ENCODE measurements at regions not wholly inside any gene's neighbourhood (a gene's known extent, or its start where the extent isn't known, plus 50 kb on each side); places are given as distances from the start of the nearest gene placed in this dataset.

- DNase-seq (ENCODE audit: low read depth) = no peak
- H3K4me3 ChIP-seq (ENCODE audit: low read depth, low read length) = no peak overlapping the region
- TF ChIP-seq, protein P1, sequence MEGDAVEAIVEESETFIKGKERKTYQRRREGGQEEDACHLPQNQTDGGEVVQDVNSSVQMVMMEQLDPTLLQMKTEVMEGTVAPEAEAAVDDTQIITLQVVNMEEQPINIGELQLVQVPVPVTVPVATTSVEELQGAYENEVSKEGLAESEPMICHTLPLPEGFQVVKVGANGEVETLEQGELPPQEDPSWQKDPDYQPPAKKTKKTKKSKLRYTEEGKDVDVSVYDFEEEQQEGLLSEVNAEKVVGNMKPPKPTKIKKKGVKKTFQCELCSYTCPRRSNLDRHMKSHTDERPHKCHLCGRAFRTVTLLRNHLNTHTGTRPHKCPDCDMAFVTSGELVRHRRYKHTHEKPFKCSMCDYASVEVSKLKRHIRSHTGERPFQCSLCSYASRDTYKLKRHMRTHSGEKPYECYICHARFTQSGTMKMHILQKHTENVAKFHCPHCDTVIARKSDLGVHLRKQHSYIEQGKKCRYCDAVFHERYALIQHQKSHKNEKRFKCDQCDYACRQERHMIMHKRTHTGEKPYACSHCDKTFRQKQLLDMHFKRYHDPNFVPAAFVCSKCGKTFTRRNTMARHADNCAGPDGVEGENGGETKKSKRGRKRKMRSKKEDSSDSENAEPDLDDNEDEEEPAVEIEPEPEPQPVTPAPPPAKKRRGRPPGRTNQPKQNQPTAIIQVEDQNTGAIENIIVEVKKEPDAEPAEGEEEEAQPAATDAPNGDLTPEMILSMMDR (IDR thresholded peaks at IDR 0.05; ENCODE audit: low read depth, low read length, missing control alignments) = no peak
Measured at GRCh38 chr6:153780011-153780410, 259.0 kb upstream of the OPRM1 start.

- DNase-seq (ENCODE audit: low read depth) = no peak
- no peak overlapping the region for H3K4me3 ChIP-seq (ENCODE audit: low read depth, low read length)
- TF ChIP-seq, protein P1 (IDR thresholded peaks at IDR 0.05; ENCODE audit: low read depth, low read length, missing control alignments) = no peak
Measured at GRCh38 chr6:153778216-153778615, 260.8 kb upstream of the OPRM1 start.

DNA sequence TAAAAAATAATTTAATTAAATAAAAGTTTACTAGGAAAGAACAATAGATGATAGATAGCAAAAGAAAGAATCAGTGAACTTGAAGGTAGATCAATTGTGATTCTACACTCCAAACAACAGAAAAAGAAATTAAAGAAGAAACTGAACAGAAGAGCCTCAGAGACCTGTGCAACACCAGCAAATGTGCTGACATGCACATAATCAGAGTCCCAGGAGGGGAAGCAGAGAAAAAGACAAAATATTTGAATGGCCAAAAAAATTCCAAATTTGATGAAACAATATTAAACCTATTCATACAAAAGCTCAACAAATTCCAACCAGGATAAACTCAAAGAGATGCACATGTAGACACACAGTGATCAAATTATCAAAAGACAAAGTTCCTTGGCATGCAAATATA is 267.5 kb upstream of the OPRM1 start:
- TF ChIP-seq, protein P1 (IDR thresholded peaks at IDR 0.05; ENCODE audit: low read depth, low read length, missing control alignments) = no peak
- no peak overlapping the region for H3K4me3 ChIP-seq (ENCODE audit: low read depth, low read length)
- DNase-seq (ENCODE audit: low read depth) = no peak

- TF ChIP-seq, protein P1 (IDR thresholded peaks at IDR 0.05; ENCODE audit: low read depth, low read length, missing control alignments) = no peak
- H3K4me3 ChIP-seq (ENCODE audit: low read depth, low read length) = no peak overlapping the region
- no peak for DNase-seq (ENCODE audit: low read depth)
Measured at GRCh38 chr6:153767127-153767526, 271.9 kb upstream of the OPRM1 start.

DNA sequence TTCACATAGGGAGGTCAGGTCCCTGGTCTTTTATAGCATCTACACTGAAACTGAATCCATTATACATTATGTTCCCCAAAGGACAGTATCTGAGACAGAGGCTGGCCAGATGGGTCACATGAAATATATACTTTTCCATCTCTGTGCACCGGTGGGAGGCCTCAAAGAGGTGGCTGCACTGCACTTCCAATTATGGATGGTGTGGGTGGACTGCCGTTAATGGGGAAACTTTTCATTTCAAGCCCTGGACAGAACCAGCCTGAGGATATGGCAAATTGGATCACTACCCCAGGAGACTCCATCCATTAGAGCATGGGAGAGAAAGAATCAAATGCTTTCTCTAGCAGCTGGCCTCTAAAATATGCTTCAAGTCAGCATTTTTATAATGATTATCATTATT is 280.5 kb upstream of the OPRM1 start:
- DNase-seq (ENCODE audit: low read depth) = no peak
- H3K4me3 ChIP-seq (ENCODE audit: low read depth, low read length) = no peak overlapping the region
- TF ChIP-seq, protein P1 (IDR thresholded peaks at IDR 0.05; ENCODE audit: low read depth, low read length, missing control alignments) = no peak

- DNase-seq (ENCODE audit: low read depth) = no peak
- no peak overlapping the region for H3K4me3 ChIP-seq (ENCODE audit: low read depth, low read length)
- TF ChIP-seq, protein P1 (IDR thresholded peaks at IDR 0.05; ENCODE audit: low read depth, low read length, missing control alignments) = no peak
Measured at GRCh38 chr6:153735761-153736160, 303.3 kb upstream of the OPRM1 start.

DNA sequence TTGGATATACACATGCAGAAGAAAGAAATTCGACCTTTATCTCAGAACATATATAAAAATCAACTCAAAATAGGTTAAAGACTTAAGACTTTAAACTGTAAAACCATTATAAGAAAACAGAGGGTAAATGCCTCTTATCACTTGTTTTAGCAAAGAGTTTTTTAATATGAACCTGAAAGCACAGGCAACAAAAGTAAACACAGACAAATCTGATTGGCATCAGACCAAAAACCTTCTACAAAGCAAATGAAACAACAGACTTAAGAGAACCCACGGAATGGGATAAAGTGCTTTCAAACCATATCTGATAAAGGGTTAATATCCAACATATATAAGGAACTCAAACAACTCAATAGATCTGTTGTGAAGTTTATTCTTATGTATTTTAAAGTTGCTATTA is 309.9 kb upstream of the OPRM1 start:
- no peak for DNase-seq (ENCODE audit: low read depth)
- no peak overlapping the region for H3K4me3 ChIP-seq (ENCODE audit: low read depth, low read length)
- TF ChIP-seq, protein P1 (IDR thresholded peaks at IDR 0.05; ENCODE audit: low read depth, low read length, missing control alignments) = no peak

Measured in GM12864 (cell line).